Activated T-helper 2 cell treated with anti-CD3 and anti-CD28 coated beads, Interferon-gamma antibody, Interleukin-2, Interleukin-4, amounts not matched to agents 10 μg/mL and 5 μg/mL and 100 μg/mL, durations not matched to agents 14 hours and 24 hours and 36 hours (primary cell): ENCODE measurements at regions not wholly inside any gene's neighbourhood (a gene's known extent, or its start where the extent isn't known, plus 50 kb on each side); places are given as distances from the start of the nearest gene placed in this dataset.

ENCODE experiments used
- DNase-seq: peaks from one replicate; pipeline ENCODE4 v3.0.0; 2021; ENCODE audit warnings: low spot score
- H3K27ac Mint-ChIP-seq: one replicate; pipeline ENCODE4 v1.8.0; 2021; ENCODE audit warnings: mixed read lengths
- H3K27me3 Mint-ChIP-seq: one replicate; pipeline ENCODE4 v1.8.0; 2021; ENCODE audit warnings: low read depth, mixed read lengths
- H3K36me3 Mint-ChIP-seq: one replicate; pipeline ENCODE4 v1.8.0; 2021; ENCODE audit warnings: low read depth, mixed read lengths
- H3K4me1 Mint-ChIP-seq: one replicate; pipeline ENCODE4 v1.8.0; 2021; ENCODE audit warnings: low read depth, mixed read lengths
- H3K4me3 Mint-ChIP-seq: one replicate; pipeline ENCODE4 v1.8.0; 2021; ENCODE audit warnings: low read depth, mild to moderate bottlenecking, moderate library complexity, mixed read lengths
- H3K9me3 Mint-ChIP-seq: one replicate; pipeline ENCODE4 v1.8.0; 2021; ENCODE audit warnings: mixed read lengths
- intact Hi-C: fragments of 100-400 bp; cut with micrococcal nuclease; formaldehyde crosslinking; loops from one replicate; pipeline ENCODE4 v1.15.1; 2023

DNA sequence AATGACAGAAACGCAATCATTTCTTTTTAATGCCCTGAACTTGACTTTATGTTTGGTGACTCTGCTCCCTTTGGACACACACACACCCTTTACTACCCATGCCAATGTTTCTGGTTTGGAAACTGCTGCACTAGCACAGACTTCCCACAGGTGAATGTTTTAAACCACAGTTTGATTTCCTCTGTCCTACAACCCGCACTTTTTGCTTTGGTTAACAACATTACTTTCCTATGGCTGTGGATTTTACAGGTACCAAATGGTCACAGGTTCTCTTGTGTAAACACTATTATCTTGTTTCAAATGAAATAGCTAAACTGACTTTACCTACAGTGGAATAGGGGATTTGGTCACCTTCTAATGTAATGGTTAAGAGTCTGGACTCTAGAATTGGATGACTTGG, 51.5 kb upstream of the ZNF644 start:
- H3K4me3 Mint-ChIP-seq: no peak overlapping the region
- no peak overlapping the region for H3K27ac Mint-ChIP-seq
- no peak for DNase-seq
- intact Hi-C loops: no loop called here
- no peaks in the 10 kb centered on the region for H3K9me3 Mint-ChIP-seq
- no peaks in the 10 kb centered on the region for H3K36me3 Mint-ChIP-seq
- peaks cover 2% of the 10 kb centered on the region for H3K27me3 Mint-ChIP-seq
- no peaks in the 10 kb centered on the region for H3K4me1 Mint-ChIP-seq

DNA sequence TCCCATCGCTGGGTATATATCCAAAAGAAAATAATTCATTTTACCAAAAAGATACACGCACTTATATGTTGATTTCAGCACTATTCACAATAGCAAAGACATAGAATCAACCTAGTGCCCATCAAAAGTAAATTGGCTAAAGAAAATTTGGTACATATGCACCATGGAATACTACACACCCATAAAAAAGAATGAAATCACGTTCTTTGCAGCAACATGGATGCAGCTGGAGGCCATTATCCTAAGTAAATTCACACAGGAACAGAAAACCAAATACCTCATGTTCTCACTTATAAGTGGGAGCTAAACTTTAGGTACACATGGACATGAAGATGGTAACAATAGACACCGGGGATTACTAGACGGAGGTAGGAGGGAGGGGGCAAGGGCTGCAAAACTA, 50.0 kb upstream of the ZNF644 start:
- Mint-ChIP-seq H3K27me3 (peaks cover 2% of the 10 kb centered on the region), H3K4me1 (no peaks in the 10 kb centered on the region), H3K4me3 (no peak overlapping the region), H3K36me3 (no peaks in the 10 kb centered on the region), H3K27ac (no peak overlapping the region), H3K9me3 (no peaks in the 10 kb centered on the region)
- intact Hi-C loops: no loop called here
- DNase-seq: no peak
